Posterior cingulate gyrus (tissue), 11 donors: ENCODE measurements at regions not wholly inside any gene's neighbourhood (a gene's known extent, or its start where the extent isn't known, plus 50 kb on each side); places are given as distances from the start of the nearest gene placed in this dataset.
A peak's percentile ranks its signal among the peaks of the same experiment; 100 is the strongest.

Experiments used
- DNase-seq, 10 donors: peaks; one replicate each; pipeline versions ENCODE4 v3.0.0 to v3.0.0-alpha.2; 2020 to 2021; ENCODE audit warnings: mixed read lengths in 3 of 10
- intact Hi-C: fragments of 100-400 bp; cut with DNase I; formaldehyde crosslinking; loops from one replicate; pipeline ENCODE4 v1.15.1; 2023

GRCh38 chr7:123401295-123401694, 133.1 kb downstream of the IQUB start:
- intact Hi-C loops = no loop called here
- DNase-seq = no peak

DNA sequence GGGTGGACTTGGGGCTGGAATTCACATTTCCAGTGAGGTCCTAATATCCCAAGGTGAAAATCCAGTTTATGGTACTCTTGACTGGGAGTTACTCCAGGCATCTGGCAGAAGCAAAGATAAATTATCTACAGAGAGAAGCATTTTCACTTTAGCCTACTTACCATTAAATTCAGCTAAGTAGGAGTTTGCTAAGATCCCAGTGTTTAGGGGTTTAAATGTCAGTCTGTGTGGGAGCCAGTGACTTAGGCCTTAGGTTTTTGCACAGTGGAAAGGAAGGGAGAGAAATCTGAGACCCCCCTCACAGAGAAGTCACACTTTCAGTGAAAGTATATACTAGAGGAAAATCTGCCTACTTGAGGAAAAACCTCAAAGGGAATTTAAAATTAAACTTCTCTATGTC, 134.2 kb downstream of the IQUB start:
- DNase-seq = no peak
- intact Hi-C loops = no loop called here

- DNase-seq = no peak
- intact Hi-C loops = no loop called here
Observed at GRCh38 chr7:123398921-123399320, 135.5 kb downstream of the IQUB start.

- intact Hi-C loops = no loop called here
- DNase-seq = no peak
Observed at GRCh38 chr7:123397746-123398338, 136.6 kb downstream of the IQUB start.

GRCh38 chr7:123393623-123394022, 140.8 kb downstream of the IQUB start:
- intact Hi-C loops = no loop called here
- DNase-seq = no peak

- intact Hi-C loops = no loop called here
- DNase-seq = no peak
Observed at GRCh38 chr7:123372368-123372767, 162.0 kb downstream of the IQUB start.

DNA sequence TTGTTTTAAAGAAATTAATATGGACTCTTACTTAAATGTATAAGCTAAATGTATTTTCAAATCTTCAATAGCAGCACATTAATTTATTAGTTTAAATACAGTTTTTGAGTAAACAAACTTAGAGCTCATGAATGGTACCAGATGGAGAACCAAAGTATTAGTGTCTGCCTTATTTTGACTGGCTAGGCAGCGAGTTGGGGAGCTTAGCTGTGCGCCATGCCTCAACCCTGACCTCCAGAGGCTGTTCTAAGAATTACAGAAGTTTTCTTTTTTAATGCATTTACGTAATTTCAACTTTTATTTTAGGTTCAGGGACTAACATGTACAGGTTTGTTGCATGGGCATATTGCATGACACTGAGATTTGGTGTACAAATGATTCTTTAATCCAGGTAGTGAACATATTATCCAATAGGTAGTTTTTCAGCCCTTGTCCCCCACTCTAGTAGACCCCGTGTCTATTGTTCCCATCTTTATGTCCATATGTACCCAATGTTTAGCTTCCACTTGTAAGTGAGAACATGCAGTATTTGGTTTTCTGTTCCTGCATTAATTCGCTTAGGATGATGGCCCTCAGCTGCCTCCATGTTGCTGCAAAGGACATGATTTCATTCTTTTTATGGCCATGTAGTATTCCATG, 166.8 kb downstream of the IQUB start:
- no peak for DNase-seq
- intact Hi-C loops = no loop called here

DNA sequence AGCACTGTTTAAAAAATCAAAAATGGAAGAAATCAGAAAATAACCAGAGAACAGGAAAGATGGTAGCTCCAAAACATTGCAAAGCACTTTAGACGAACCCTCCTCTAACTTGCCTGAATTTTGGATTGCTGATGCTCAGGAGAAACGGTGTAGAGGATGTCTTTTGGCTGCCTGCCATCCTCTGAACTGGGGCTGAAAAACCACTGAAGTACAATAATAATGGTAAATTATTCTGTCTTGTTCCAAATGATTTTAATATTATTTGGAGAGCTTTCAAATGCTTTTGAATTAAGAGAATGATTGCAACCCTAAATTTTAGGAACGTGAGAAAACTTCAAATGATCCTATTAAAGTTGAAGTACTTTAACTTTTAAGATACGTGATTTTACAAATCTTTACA, 167.3 kb upstream of the SLC13A1 start:
- no peak for DNase-seq

DNA sequence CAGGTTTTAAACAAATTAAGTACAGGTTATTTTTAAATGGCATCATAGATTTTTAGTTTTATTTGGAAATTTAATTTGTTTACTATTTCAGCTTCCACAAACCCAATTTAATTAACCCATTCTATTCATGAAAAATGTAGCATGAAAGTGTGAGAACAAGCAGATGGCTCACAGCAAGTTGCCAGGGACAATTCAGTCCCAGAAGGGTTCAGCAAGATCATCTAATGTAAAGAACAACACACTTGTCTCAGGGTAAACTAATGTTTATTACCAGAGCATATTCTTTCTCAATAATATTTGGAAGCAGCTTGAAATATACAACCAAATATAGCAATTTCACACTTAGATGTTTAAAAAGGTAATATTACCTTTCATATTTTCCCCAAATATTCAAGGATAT, 166.9 kb upstream of the SLC13A1 start:
- intact Hi-C loops = no loop called here
- no peak for DNase-seq

More for the DNA sequence above, 167.3 kb upstream of the SLC13A1 start:
- intact Hi-C loops = no loop called here

DNA sequence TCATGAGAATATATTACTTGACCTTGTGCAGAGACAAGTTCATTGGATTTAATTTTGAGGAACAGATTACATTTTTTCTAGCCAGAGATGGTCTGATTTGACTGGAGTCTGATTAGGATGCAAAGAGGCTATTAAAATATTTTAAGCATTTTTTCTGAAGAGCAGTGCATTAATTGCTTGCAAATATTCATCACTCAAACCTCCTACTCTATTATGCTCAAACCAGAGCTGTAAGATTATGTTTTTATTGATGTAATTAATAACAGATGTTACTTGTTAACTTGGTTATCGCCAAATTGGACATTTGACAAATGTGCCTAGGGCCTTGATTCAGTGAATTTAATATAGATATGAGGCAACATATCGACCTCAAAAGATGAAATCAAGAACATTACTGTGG, 160.9 kb upstream of the SLC13A1 start:
- intact Hi-C loops = no loop called here
- no peak for DNase-seq

DNA sequence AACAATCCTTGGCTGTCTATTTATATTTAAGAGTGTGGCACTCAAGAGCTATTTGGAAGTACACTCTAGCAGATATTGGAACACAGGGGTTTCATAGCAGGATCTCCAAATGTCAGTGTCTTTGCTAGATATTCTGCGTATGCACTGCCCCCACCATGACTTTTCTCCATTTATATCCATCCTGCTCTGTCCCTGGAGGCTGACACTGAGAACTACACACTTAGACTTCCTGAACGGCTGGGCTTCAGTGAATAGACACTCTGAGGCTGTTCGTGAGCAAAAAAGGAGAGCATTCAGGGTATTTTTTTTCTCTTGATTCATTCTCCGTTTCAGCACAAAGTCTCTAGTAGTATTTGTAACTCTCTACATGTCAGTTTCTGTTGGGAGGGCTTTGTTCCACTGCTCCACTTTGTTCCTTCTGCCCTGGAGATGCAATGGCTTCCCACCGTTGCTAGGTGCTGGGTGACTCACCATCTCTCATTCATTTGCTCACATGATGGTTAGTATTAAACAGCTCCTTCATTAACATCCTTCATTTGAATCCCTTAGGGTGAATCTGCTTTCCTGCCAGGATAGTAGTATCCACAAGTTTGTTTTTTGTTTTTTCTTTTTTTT, 155.9 kb upstream of the SLC13A1 start:
- intact Hi-C loops = no loop called here

DNA sequence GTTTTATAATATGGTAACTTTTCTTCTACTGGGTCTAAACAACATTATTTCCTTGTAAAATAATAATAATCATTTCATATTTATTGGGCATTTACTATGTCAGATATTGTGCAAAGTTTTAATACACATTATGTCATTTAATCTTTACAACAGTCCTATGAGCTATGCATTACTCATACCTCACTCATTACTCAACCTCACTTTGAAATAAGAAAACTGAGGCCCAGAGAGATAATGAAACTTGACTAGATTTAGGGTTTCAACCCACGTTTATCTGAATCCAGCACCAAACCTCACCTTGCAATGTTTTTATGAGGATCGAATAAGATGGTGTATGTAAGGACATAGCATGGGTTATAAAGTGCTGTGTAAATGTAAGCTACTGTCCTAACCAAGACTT, 153.2 kb upstream of the SLC13A1 start:
- no peak for DNase-seq
- intact Hi-C loops = no loop called here

More for the DNA sequence above, 155.9 kb upstream of the SLC13A1 start:
- peak in 1 of 10 donors; percentile 10 for DNase-seq

DNA sequence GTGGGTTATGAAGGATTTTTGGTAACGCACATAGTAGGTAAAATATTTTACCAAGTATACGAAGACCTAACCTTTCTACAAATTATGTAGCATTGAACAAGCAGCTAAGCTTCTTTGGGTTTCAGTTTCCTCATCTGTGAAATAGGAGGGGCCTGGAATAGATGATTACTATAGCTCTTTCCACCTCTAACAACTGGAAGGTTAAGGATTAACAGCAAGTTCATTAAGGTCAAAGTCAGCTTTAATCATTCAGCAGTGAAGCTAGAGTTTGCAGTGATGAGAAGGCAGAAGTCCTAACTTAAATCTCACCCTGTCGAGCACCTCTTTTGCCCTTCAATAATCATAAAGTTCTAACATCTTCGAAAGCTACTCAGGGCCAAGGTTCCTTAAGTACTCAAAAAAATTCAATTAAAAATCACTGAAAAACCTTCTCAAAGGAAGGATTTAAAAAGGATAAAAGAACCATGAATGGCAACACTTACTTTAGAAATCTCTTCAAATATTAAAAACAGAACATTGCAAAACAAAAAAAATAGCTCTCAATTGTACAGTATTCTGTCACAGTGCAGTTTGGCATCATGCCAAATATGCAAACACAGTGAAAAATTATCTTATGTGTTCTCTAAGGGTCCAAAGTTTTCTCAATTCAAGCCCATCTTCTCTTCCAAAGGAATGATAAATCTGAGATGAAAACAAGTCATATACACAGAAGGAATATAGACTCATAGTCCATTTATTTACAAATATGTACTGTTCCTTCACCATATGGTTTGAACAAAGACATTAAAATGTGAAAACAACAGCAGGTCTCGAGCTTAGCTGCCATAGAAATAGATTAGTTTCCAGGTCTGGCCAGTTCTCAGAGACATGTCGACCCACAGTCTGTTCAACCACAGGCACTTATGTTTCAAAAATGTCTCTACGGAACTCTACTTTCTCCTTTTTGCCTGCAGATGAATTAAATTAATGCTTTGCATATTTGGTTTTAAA, 152.0 kb upstream of the SLC13A1 start:
- no peak for DNase-seq
- intact Hi-C loops = no loop called here

DNA sequence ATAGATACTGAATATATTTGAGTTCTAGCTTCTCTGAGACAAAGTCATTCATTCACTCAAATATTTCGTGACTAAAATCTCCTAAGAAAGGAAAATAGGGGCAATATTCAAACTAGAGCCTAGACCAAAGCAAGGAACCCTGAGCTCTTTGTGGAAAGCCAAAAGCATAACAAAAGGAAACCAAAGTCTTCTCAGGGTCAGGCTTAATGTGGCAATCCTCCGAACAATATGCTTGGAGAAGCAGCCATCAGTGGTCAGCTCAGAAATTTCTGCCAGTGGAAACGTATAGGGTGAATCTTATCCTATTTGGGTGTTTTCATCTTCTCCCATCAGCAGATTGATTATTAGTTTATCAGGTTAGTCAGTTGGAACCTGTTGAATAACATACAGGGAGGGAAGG, 151.3 kb upstream of the SLC13A1 start:
- no peak for DNase-seq
- intact Hi-C loops = no loop called here

DNA sequence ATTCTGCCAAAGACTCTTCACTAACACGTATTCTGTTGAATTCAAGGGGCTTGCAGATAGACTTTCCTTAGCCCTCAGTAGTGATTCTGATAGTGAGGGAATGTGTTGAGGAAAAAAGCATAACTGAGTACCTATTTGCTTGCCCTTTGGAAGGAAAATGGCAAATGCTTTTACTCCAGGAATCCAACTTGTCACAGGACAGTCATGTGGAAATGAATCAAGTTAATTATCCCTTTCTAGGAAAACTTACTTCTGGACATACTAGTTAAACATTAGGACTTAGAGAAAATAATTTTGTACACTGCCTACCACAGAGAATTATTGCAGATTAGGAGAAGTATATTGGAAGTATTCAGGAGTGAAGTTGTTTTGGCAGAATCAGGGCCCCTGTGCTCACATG, 148.9 kb upstream of the SLC13A1 start:
- DNase-seq = no peak
- intact Hi-C loops = no loop called here

DNA sequence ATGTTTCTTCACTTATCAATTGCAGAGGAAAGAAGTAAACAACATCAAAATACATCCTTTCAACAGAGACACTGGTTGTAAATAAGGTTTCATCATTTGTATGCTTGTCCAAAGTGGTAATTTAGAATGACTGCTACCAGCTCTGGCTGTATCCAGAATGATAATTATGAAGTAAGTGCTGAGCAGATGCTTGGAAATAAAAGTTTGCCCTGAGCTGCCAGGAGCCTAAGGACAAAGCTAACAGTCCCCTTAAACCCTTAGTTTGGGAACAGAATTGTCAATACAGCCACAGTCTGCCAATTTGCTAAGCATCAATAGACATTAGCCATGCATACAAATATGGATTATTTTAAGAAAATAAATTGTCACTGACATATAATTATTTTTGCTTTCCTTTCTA, 147.0 kb upstream of the SLC13A1 start:
- no peak for DNase-seq
- intact Hi-C loops = no loop called here

GRCh38 chr7:123343611-123344010, 143.8 kb upstream of the SLC13A1 start:
- DNase-seq = no peak
- intact Hi-C loops = no loop called here

DNA sequence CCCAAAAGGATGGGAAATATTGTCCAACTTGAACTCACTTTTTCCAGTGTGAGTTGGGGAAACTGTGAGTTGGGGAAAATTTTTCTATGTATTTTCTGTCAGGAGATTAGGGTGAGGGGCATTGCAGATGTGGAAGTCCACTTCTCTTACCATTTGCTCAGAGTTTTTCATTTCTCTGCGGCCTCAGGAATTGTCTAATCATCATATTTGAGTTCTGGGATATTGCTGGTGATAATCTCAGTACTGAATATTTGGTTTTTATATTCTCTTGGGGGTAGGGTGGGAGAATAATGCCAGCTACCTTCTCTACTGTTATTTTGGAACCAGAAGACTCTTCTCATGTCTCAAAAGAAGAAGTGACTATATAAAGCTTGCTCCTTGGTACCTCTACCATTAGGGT, 141.3 kb upstream of the SLC13A1 start:
- no peak for DNase-seq
- intact Hi-C loops = no loop called here

DNA sequence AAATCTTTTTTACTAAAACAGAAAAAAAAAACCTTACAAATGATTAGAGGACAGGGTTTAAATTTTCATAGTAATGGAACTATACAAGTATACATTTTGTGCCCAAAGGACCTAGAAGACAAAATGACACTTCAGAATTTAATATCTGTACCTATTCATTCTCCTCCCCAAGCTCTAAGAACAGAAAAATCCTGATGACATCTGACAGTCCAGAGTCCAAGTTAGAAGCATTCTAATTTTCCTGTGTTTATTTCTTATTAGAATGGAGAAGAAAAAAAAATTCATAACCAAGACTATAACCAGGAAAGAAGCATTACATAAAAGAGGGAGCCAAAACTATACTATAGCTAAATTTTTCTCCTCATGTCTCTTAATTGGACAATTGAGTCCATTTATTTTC, 138.9 kb upstream of the SLC13A1 start:
- intact Hi-C loops = no loop called here

GRCh38 chr7:123329988-123330643, 130.3 kb upstream of the SLC13A1 start:
- DNase-seq = no peak
- intact Hi-C loops = no loop called here

More for the DNA sequence above, 138.9 kb upstream of the SLC13A1 start:
- no peak for DNase-seq

DNA sequence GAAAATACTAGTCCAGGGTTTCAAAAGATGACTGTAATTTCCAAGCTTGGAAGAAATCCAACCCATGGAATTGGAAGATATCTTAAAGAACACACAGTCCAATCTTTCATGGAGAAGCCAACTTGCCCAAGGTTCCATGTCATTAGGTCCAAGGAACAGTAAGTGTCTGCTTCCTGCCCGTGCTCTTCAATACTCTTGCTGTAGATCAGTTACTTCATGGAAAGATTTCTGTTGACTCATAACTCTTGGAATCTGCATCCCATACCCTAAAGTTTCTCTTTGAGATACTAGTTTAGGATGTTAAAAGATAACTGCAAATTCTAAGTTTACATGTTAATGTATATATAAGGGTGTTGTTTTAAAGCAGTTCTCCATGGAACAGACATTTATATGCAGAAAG, 127.9 kb upstream of the SLC13A1 start:
- DNase-seq = no peak
- intact Hi-C loops = no loop called here
